Fibroblast of the conjunctiva (primary cell): ENCODE measurements at regions not wholly inside any gene's neighbourhood (a gene's known extent, or its start where the extent isn't known, plus 50 kb on each side); places are given as distances from the start of the nearest gene placed in this dataset.

ENCODE experiments used
- DNase-seq: peaks from one replicate; pipeline ENCODE4 v3.0.0-alpha.2; 2010; ENCODE audit warnings: low read depth

- DNase-seq: no peak
Measured at GRCh38 chr15:94535298-94536048, 304.1 kb downstream of the MCTP2 start.

- no peak for DNase-seq
Measured at GRCh38 chr15:94536549-94536948, 305.2 kb downstream of the MCTP2 start.

GRCh38 chr15:94538280-94538679 lies 306.9 kb downstream of the MCTP2 start:
- no peak for DNase-seq

GRCh38 chr15:94542391-94542790 lies 311.0 kb downstream of the MCTP2 start:
- DNase-seq: no peak

- no peak for DNase-seq
Measured at GRCh38 chr15:94546808-94547207, 315.4 kb downstream of the MCTP2 start.

- no peak for DNase-seq
Measured at GRCh38 chr15:94547711-94548110, 316.4 kb downstream of the MCTP2 start.

- DNase-seq: no peak
Measured at GRCh38 chr15:94555841-94556519, 324.6 kb downstream of the MCTP2 start.

GRCh38 chr15:94561036-94561689 lies 329.8 kb downstream of the MCTP2 start:
- DNase-seq: no peak

GRCh38 chr15:94563456-94563855 lies 332.1 kb downstream of the MCTP2 start:
- no peak for DNase-seq

GRCh38 chr15:94576889-94577533 lies 345.6 kb downstream of the MCTP2 start:
- no peak for DNase-seq

- DNase-seq: no peak
Measured at GRCh38 chr15:94579286-94579685, 347.9 kb downstream of the MCTP2 start.

GRCh38 chr15:94580211-94580885 lies 349.0 kb downstream of the MCTP2 start:
- DNase-seq: no peak

GRCh38 chr15:94582368-94582767 lies 351.0 kb downstream of the MCTP2 start:
- DNase-seq: no peak

- no peak for DNase-seq
Measured at GRCh38 chr15:94584833-94585244, 353.5 kb downstream of the MCTP2 start.

GRCh38 chr15:94586099-94586498 lies 354.7 kb downstream of the MCTP2 start:
- no peak for DNase-seq

- DNase-seq: no peak
Measured at GRCh38 chr15:94587113-94587512, 355.8 kb downstream of the MCTP2 start.

- DNase-seq: no peak
Measured at GRCh38 chr15:94588993-94589392, 357.6 kb downstream of the MCTP2 start.

- DNase-seq: no peak
Measured at GRCh38 chr15:94592495-94592894, 361.1 kb downstream of the MCTP2 start.

- no peak for DNase-seq
Measured at GRCh38 chr15:94596707-94597106, 365.3 kb downstream of the MCTP2 start.

- no peak for DNase-seq
Measured at GRCh38 chr15:94600505-94600904, 369.1 kb downstream of the MCTP2 start.

- no peak for DNase-seq
Measured at GRCh38 chr15:94602754-94603470, 371.6 kb downstream of the MCTP2 start.
